ENCODE measurements at regions not wholly inside any gene's neighbourhood (a gene's known extent, or its start where the extent isn't known, plus 50 kb on each side); places are given as distances from the start of the nearest gene placed in this dataset.

DNA sequence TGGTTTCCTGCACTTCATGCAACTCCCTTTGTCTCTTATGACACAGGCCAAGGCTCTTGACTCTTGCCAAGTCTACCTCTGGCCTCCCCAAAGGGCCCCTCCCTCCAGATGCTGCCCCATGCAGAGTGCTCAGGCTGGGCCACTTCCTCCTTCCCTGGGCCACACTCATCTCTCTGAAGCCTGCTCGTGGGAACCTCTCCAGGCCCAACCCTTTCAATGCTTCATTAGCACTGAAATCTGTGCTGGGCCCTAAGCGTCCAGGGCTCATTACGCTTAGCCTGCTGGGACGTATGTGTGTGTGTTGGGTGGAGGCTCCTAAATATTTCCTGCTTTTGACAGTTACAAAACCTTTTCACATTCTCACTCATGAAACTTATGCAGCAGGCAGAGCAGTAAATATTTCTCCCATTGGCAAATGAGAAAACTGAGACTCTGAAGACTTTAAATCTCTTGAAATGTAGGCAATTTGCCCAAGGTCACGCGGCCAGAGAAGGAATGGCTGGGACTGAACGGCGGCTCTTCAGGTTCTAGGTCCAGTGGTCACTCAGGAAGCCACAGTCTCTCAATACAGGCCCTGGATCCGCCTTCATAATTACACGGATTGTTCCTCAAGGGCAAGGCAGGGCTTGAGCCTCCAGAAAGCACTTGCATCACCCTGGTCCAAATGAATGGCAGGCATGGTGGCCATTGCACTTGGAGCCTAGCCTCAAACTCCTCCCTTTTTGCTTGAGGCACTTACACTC lies 241.7 kb upstream of the HES1 start:
- TF ChIP-seq, protein P1, sequence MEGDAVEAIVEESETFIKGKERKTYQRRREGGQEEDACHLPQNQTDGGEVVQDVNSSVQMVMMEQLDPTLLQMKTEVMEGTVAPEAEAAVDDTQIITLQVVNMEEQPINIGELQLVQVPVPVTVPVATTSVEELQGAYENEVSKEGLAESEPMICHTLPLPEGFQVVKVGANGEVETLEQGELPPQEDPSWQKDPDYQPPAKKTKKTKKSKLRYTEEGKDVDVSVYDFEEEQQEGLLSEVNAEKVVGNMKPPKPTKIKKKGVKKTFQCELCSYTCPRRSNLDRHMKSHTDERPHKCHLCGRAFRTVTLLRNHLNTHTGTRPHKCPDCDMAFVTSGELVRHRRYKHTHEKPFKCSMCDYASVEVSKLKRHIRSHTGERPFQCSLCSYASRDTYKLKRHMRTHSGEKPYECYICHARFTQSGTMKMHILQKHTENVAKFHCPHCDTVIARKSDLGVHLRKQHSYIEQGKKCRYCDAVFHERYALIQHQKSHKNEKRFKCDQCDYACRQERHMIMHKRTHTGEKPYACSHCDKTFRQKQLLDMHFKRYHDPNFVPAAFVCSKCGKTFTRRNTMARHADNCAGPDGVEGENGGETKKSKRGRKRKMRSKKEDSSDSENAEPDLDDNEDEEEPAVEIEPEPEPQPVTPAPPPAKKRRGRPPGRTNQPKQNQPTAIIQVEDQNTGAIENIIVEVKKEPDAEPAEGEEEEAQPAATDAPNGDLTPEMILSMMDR (IDR thresholded peaks at IDR 0.05; ENCODE audit: control insufficient read depth, extremely low read depth, insufficient read depth), result no peak
- no peak overlapping the region for H3K4me3 ChIP-seq (ENCODE audit: low read depth, low read length)
- no peak for DNase-seq (ENCODE audit: low read depth)

DNA sequence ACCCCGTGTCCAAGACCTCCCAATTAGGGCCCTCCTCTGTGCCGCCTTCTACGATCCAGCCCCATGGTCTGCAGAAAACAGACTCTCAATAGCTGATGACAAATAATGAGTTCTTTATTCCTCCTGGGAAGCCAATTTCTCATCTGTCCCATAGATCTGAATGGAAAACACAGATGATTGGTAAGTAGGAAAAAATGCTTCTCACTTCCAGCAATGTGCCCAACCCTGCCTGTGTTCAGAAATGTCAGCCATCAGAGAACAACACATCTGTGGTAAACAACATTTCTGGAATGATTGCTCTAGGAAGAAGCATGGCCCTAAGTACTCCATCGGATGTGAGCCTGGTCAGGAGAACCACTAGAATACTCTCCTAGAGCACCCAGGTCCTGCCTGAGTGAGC lies 240.5 kb upstream of the HES1 start:
- TF ChIP-seq, protein P1 (IDR thresholded peaks at IDR 0.05; ENCODE audit: control insufficient read depth, extremely low read depth, insufficient read depth), result no peak
- DNase-seq (ENCODE audit: low read depth), result no peak
- H3K4me3 ChIP-seq (ENCODE audit: low read depth, low read length), result no peak overlapping the region

DNA sequence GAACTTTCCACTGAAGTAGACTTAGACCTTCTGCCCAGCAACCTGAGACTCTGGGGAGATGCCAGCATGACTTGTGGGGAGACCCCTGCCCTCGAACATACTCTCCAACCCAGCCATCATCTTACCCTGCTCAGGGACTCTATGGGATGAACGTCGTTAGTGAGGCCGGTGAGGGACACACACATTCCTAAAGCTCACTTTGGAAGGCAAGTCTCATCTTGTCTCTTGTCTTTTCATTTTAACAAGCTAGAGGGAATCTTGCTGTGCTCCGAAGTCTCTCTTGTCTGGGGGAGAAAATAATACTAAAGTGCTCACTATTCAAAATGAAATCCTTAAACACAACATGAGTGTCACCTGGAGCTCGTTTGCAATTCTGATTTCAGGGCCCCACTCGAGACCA lies 239.5 kb upstream of the HES1 start:
- no peak for DNase-seq (ENCODE audit: low read depth)
- H3K4me3 ChIP-seq (ENCODE audit: low read depth, low read length), result no peak overlapping the region
- TF ChIP-seq, protein P1 (IDR thresholded peaks at IDR 0.05; ENCODE audit: control insufficient read depth, extremely low read depth, insufficient read depth), result no peak

DNA sequence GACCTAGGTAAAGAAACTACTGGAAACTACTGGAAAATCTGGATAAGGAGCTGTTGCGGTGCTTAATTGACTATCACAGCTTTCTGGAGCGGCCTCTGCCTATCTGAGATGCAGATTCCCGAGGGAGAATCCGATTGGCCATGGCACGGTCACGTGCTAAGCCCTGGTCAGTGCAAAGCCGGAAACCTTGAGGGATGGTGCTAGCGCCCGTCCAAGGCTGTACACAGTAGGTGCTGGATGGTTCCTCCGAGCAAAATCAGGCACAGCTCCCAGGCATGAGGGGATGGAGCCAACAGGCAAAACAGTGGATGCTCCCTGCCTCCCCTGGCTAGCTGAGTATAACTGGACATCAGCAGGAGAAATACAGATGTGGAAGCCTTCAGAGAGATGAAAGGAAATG lies 238.7 kb upstream of the HES1 start:
- DNase-seq (ENCODE audit: low read depth), result no peak
- H3K4me3 ChIP-seq (ENCODE audit: low read depth, low read length), result no peak overlapping the region
- TF ChIP-seq, protein P1 (IDR thresholded peaks at IDR 0.05; ENCODE audit: control insufficient read depth, extremely low read depth, insufficient read depth), result no peak

DNA sequence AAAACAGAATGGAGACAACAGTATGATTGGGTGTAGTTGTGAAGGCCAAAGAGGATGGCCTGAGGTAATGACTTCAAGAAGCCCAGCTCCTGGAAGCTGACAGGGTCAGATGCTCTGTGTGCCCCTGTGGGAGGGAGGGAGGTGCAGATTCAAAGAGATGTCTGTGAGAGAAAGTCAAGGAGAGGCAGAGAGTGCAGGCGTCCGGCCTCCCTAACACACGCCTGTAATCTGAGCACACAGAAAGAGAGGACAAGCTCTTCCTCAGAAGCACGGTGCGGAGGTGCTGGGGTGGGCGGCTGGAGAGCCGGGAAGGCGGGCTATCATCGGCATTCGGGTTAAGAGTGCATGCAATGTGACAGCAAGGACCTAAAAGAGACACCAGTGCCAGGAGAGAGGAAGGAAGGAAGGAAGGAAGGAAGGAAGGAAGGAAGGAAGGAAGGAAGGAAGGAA lies 238.2 kb upstream of the HES1 start:
- no peak for DNase-seq (ENCODE audit: low read depth)
- no peak overlapping the region for H3K4me3 ChIP-seq (ENCODE audit: low read depth, low read length)
- TF ChIP-seq, protein P1 (IDR thresholded peaks at IDR 0.05; ENCODE audit: control insufficient read depth, extremely low read depth, insufficient read depth), result no peak

DNA sequence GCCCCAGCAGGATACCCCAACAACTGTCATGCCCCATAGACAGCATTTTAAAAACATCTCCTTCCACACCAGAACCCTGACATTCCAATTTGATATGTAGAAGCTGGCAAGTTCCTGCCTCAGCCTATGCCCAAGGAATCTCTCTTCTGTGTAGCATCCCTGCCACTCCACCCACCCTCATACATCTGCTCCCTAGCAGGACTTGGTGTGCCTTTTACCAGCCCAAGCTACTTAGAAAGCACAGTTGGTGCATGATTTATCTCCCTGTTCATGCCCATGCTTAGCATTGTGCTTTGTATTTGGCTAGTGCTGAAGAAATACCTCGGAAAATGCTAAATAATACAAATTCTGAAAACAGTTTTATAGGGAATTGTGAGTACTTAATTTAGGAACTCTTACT lies 236.9 kb upstream of the HES1 start:
- TF ChIP-seq, protein P1 (IDR thresholded peaks at IDR 0.05; ENCODE audit: control insufficient read depth, extremely low read depth, insufficient read depth), result no peak

DNA sequence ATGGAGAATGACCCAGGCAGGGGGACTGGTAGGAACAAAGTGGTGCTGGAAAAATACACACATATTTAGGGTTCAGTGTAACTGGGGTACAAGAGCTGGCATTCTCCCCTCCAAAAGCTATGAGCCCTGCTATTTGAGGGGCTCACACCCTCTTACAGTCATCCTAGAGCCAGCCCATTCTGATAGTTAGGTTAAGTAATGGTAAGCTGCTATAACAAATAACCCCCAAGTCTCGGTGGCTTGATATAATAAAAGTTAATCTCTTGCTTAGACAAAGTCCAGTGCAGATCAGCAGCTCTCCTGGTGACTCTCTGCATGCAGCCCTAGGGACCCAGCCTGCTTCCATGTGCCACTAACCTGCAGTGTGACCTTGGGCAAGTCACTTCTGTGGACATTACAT lies 234.9 kb upstream of the HES1 start:
- no peak for DNase-seq (ENCODE audit: low read depth)
- H3K4me3 ChIP-seq (ENCODE audit: low read depth, low read length), result no peak overlapping the region
- TF ChIP-seq, protein P1 (IDR thresholded peaks at IDR 0.05; ENCODE audit: control insufficient read depth, extremely low read depth, insufficient read depth), result no peak

More for the DNA sequence above, 236.9 kb upstream of the HES1 start:
- H3K4me3 ChIP-seq (ENCODE audit: low read depth, low read length), result no peak overlapping the region
- DNase-seq (ENCODE audit: low read depth), result no peak

All from LNCaP clone FGC (cell line).